HG02885 (cell line): ENCODE measurements at regions not wholly inside any gene's neighbourhood (a gene's known extent, or its start where the extent isn't known, plus 50 kb on each side); places are given as distances from the start of the nearest gene placed in this dataset.
"Not testable (repeated sequence)": the region's sequence is repeated elsewhere in the genome, so short reads cannot be mapped to it uniquely, and the experiment has no call there.

Experiments used
- ATAC-seq: cut with Tn5 transposase; IDR thresholded peaks from one replicate; pipeline ENCODE4 v1.9.1; 2021; ENCODE audit warnings: mild to moderate bottlenecking; ENCODE audit not compliant: unreplicated experiment, poor library complexity

GRCh38 chr2:195369218-195369587 lies 287.8 kb upstream of the SLC39A10 start:
- ATAC-seq, result no peak

- ATAC-seq, result no peak
Measured at GRCh38 chr2:195368249-195369217, 288.5 kb upstream of the SLC39A10 start.

- no peak for ATAC-seq
Measured at GRCh38 chr2:195367809-195368208, 289.2 kb upstream of the SLC39A10 start.

- ATAC-seq, result no peak
Measured at GRCh38 chr2:195364015-195364965, 292.7 kb upstream of the SLC39A10 start.

- ATAC-seq, result no peak
Measured at GRCh38 chr2:195363496-195363895, 293.5 kb upstream of the SLC39A10 start.

GRCh38 chr2:195360242-195360641 lies 296.8 kb upstream of the SLC39A10 start:
- ATAC-seq, result no peak

GRCh38 chr2:195359043-195359735 lies 297.8 kb upstream of the SLC39A10 start:
- no peak for ATAC-seq

- no peak for ATAC-seq
Measured at GRCh38 chr2:195356920-195357440, 300.0 kb upstream of the SLC39A10 start.

- ATAC-seq, result no peak
Measured at GRCh38 chr2:195356026-195356425, 301.0 kb upstream of the SLC39A10 start.

- ATAC-seq, result no peak
Measured at GRCh38 chr2:195352581-195352980, 304.4 kb upstream of the SLC39A10 start.

GRCh38 chr2:195343942-195344530 lies 313.0 kb upstream of the SLC39A10 start:
- peak; percentile 34 for ATAC-seq

- ATAC-seq, result peak; percentile 82
Measured at GRCh38 chr2:195343540-195343939, 313.5 kb upstream of the SLC39A10 start.

GRCh38 chr2:195342061-195342460 lies 315.0 kb upstream of the SLC39A10 start:
- ATAC-seq, result no peak

GRCh38 chr2:195338856-195339255 lies 318.2 kb upstream of the SLC39A10 start:
- ATAC-seq, result no peak

- no peak for ATAC-seq
Measured at GRCh38 chr2:195337597-195337996, 319.4 kb upstream of the SLC39A10 start.

- ATAC-seq, result no peak
Measured at GRCh38 chr2:195333869-195334268, 323.2 kb upstream of the SLC39A10 start.

- no peak for ATAC-seq
Measured at GRCh38 chr2:195331966-195332365, 325.1 kb upstream of the SLC39A10 start.

- ATAC-seq, result no peak
Measured at GRCh38 chr2:195331129-195331528, 325.9 kb upstream of the SLC39A10 start.

- no peak for ATAC-seq
Measured at GRCh38 chr2:195330513-195330956, 326.5 kb upstream of the SLC39A10 start.

- ATAC-seq, result not testable (repeated sequence)
Measured at GRCh38 chr2:195329784-195330183, 327.2 kb upstream of the SLC39A10 start.
